HepG2 (cell line): ENCODE measurements at regions not wholly inside any gene's neighbourhood (a gene's known extent, or its start where the extent isn't known, plus 50 kb on each side); places are given as distances from the start of the nearest gene placed in this dataset.

Source experiments
- FOXP4 ChIP-seq: sonication (generic); formaldehyde crosslinking; IDR thresholded peaks from 2 replicates; pipeline ENCODE4 v1.4.0; 2020; ENCODE audit warnings: missing genetic modification reagents
- MAZ ChIP-seq, 2 experiments: sonication (generic) in 1 of 2; formaldehyde crosslinking in 1 of 2; IDR thresholded peaks; 2 replicates each; pipeline versions ENCODE4 v1.5.0 to v1.6.1; 2012 to 2020; ENCODE audit warnings: low read depth in 2 of 2, mild to moderate bottlenecking in 2 of 2, borderline replicate concordance in 1 of 2, improper control_type of control experiment in 1 of 2, low read length in 1 of 2, missing genetic modification reagents in 1 of 2, moderate library complexity in 1 of 2
- PTBP1 ChIP-seq: fragments of 200-400 bp; formaldehyde crosslinking; IDR thresholded peaks from 2 replicates; pipeline ENCODE4 v1.6.1; 2018; ENCODE audit warnings: low read length, low read depth; ENCODE audit not compliant: poor library complexity, severe bottlenecking

- TF ChIP-seq MAZ (IDR thresholded peaks at IDR 0.05; ENCODE audit: borderline replicate concordance, low read depth, low read length) (no peak), MAZ (CRISPR knock-in tag; IDR thresholded peaks at IDR 0.05; ENCODE audit: low read depth) (no peak), PTBP1 (no peak), FOXP4 (CRISPR knock-in tag) (no peak)
Measured at GRCh38 chr6:90365565-90366219, 69.0 kb upstream of the BACH2 start.
